IPS-20b (cell line): ENCODE measurements at regions not wholly inside any gene's neighbourhood (a gene's known extent, or its start where the extent isn't known, plus 50 kb on each side); places are given as distances from the start of the nearest gene placed in this dataset.

ENCODE experiments used
- H3K27ac ChIP-seq: one replicate; pipeline ENCODE4 v1.5.1; 2013; ENCODE audit warnings: low read length
- H3K27me3 ChIP-seq: 2 replicates; pipeline ENCODE4 v1.6.1; 2013; ENCODE audit warnings: mild to moderate bottlenecking, low read length, inconsistent platforms; ENCODE audit not compliant: insufficient read depth
- H3K36me3 ChIP-seq: 2 replicates; pipeline ENCODE4 v1.6.1; 2013; ENCODE audit warnings: low read depth, mild to moderate bottlenecking, inconsistent platforms, low read length, moderate library complexity; ENCODE audit not compliant: insufficient read depth
- H3K4me1 ChIP-seq: 2 replicates; pipeline ENCODE4 v1.6.1; 2013; ENCODE audit warnings: mild to moderate bottlenecking, control low read depth, inconsistent platforms, low read length, moderate library complexity; ENCODE audit not compliant: insufficient read depth
- H3K4me3 ChIP-seq: 2 replicates; pipeline ENCODE4 v1.5.1; 2013; ENCODE audit warnings: mild to moderate bottlenecking, low read length, inconsistent platforms
- H3K9ac ChIP-seq: 2 replicates; pipeline ENCODE4 v1.6.1; 2013; ENCODE audit warnings: low read depth, mild to moderate bottlenecking, inconsistent platforms, low read length, moderate library complexity
- H3K9me3 ChIP-seq: 2 replicates; pipeline ENCODE4 v1.6.1; 2013; ENCODE audit warnings: mild to moderate bottlenecking, low read depth, low read length, inconsistent platforms; ENCODE audit not compliant: insufficient read depth

DNA sequence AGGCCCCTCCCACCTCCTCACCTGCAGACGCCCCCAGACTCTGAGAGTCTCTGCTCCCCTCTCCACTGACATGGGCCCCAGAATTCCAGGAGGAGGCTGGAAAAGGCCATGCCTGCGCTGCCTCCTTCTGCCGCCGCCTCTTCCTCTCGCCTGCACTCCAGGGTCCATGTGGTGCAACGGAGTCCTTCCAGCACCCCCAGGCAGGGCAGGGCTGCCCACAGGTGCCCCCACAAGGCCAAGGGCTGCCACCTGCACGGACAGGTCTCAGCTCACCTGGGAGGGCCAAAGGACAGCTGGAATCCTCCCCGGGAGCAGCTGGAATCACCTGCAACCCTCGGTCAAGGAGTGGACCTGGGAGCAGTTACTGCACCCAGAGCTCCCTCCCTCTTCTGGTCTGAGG, 194.9 kb downstream of the RBFOX3 start:
- Histone ChIP-seq H3K4me1 (0 out of 2 replicates have a peak, but pooled peaks cover 4% of the 10 kb centered on the region), H3K9ac (no peak overlapping the region), H3K27ac (no peak overlapping the region), H3K4me3 (no peak overlapping the region), H3K27me3 (0 out of 2 replicates have a peak, but pooled peaks cover 5% of the 10 kb centered on the region), H3K36me3 (no peaks in the 10 kb centered on the region), H3K9me3 (no peaks in the 10 kb centered on the region)

DNA sequence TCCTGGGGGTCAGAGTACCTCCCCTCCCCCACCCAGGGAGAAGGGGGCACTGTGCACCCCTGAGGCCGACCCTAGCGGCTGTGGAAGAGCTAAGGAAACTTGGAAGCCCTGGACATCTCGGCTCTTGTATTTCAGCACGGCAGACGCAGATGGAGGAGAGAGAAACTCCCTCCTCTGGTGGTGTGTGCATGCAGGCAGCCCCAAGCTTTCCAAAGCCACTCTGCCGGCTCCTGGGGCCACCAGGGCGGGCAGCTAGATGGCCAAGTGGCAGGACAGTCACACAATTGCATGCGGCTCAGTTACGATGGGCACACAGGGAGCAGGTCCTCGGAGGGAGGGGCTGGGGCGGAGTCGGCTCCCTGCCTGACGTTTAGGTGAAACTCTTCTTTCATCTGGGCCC, 195.5 kb downstream of the RBFOX3 start:
- H3K27me3 ChIP-seq: 0 out of 2 replicates have a peak, but pooled peaks cover 5% of the 10 kb centered on the region
- no peak overlapping the region for H3K27ac ChIP-seq
- 0 out of 2 replicates have a peak, but pooled peaks cover 1% of the 10 kb centered on the region for H3K4me1 ChIP-seq
- no peak overlapping the region for H3K4me3 ChIP-seq
- no peaks in the 10 kb centered on the region for H3K9me3 ChIP-seq
- H3K36me3 ChIP-seq: no peaks in the 10 kb centered on the region
- no peak overlapping the region for H3K9ac ChIP-seq

GRCh38 chr17:79414793-79415211, 196.0 kb downstream of the RBFOX3 start:
- no peak overlapping the region for H3K9ac ChIP-seq
- 0 out of 2 replicates have a peak, but pooled peaks cover 5% of the 10 kb centered on the region for H3K27me3 ChIP-seq
- H3K27ac ChIP-seq: no peak overlapping the region
- no peak overlapping the region for H3K4me3 ChIP-seq
- H3K36me3 ChIP-seq: no peaks in the 10 kb centered on the region
- no peaks in the 10 kb centered on the region for H3K9me3 ChIP-seq
- no peaks in the 10 kb centered on the region for H3K4me1 ChIP-seq

DNA sequence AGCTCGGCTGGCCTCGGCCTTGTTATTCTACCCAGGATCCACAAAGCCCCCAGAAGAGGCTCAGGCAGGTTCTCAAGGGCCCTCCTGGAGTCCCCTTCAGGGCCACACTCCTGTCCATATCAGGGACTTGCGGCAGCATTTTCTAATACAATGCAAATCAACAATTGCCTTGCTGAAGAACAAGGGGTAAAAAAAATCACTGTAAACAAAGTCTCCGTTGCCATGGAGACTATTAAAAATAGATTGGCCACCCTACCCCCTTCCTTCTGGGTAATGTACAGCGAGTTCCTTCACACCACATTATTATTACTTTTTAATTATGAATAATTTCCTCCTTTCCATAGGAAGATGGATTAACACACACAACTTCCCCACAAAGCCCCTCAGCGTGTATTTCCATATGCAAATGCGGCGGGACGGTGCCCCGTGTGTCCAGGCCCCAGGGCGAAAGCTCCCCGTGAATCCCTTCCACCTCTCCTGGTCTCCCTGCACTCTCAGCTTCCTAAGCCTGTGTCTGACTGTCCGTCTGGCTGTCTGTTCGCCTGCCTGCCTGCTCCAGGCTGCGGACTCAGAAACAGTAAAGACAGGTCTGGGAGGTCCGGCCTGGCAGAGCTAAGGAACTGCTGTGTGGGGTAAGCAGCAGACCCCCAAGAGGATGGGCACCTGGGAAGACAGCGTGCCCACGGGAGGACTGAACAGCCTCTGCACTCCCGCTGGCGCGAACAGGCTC, 196.6 kb downstream of the RBFOX3 start:
- Histone ChIP-seq H3K4me3 (no peak overlapping the region), H3K4me1 (no peaks in the 10 kb centered on the region), H3K36me3 (no peaks in the 10 kb centered on the region), H3K9me3 (no peaks in the 10 kb centered on the region), H3K9ac (no peak overlapping the region), H3K27ac (no peak overlapping the region), H3K27me3 (0 out of 2 replicates have a peak, but pooled peaks cover 5% of the 10 kb centered on the region)

- Histone ChIP-seq H3K36me3 (no peaks in the 10 kb centered on the region), H3K4me3 (no peak overlapping the region), H3K4me1 (no peaks in the 10 kb centered on the region), H3K27ac (no peak overlapping the region), H3K9ac (no peak overlapping the region), H3K27me3 (0 out of 2 replicates have a peak, but pooled peaks cover 4% of the 10 kb centered on the region), H3K9me3 (no peaks in the 10 kb centered on the region)
These were observed 197.2 kb downstream of the RBFOX3 start for GRCh38 chr17:79413611-79414010.

- H3K4me3 ChIP-seq: no peak overlapping the region
- H3K9ac ChIP-seq: no peak overlapping the region
- H3K27ac ChIP-seq: no peak overlapping the region
- H3K9me3 ChIP-seq: no peaks in the 10 kb centered on the region
- no peaks in the 10 kb centered on the region for H3K36me3 ChIP-seq
- H3K4me1 ChIP-seq: no peaks in the 10 kb centered on the region
- H3K27me3 ChIP-seq: no peaks in the 10 kb centered on the region; the same call in 1 of the 2 replicates
These were observed 197.9 kb downstream of the RBFOX3 start for GRCh38 chr17:79412886-79413390.

- H3K27me3 ChIP-seq: no peaks in the 10 kb centered on the region; the same call in 1 of the 2 replicates
- H3K36me3 ChIP-seq: no peaks in the 10 kb centered on the region
- H3K9ac ChIP-seq: no peak overlapping the region
- H3K4me3 ChIP-seq: no peak overlapping the region
- H3K4me1 ChIP-seq: no peaks in the 10 kb centered on the region
- H3K27ac ChIP-seq: no peak overlapping the region
- no peaks in the 10 kb centered on the region for H3K9me3 ChIP-seq
These were observed 198.7 kb downstream of the RBFOX3 start for GRCh38 chr17:79412110-79412509.

DNA sequence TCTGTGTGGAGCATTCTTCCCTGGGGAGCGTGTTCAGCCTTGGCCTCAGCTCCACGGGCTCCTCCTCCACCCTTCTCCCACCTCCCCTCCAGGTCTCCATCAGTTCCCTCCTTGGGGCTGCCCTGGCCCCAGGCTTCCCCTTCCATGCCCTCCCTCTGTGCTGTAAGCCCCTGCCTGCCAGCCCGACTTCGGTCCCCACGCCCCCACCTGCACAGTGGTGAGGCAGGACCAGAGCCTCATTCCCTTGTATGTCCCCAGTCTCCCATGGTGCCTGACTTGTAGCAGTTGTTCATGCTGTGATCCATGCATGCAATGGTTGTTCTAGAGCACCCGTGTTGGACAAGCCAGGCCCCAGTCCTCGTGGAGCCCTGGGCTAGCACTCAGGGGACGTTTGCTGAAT, 199.4 kb downstream of the RBFOX3 start:
- Histone ChIP-seq H3K27me3 (no peaks in the 10 kb centered on the region; the same call in 1 of the 2 replicates), H3K9me3 (no peaks in the 10 kb centered on the region), H3K4me1 (no peaks in the 10 kb centered on the region), H3K9ac (no peak overlapping the region), H3K27ac (no peak overlapping the region), H3K4me3 (no peak overlapping the region), H3K36me3 (no peaks in the 10 kb centered on the region)

DNA sequence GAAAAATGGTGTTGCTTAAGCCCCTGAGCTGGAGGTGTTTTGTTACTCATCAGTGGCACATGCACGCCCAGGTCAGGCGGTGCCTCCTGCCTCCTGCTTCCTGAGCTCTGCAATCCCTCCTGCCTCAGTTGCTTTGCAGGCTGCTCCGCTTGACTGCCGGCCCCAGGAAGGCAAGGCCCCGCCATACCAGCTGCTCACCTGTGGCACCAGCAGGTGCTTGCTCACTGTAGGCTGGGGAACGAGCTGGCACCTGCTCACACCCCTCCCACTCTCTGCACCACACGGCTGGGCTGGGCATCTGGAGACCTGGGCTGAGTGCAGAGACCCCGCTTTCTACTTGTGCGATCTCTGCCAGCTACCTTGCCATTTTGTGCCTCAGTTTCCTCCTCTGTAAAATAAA, 200.2 kb downstream of the RBFOX3 start:
- Histone ChIP-seq H3K27ac (no peak overlapping the region), H3K9me3 (no peaks in the 10 kb centered on the region), H3K4me3 (no peak overlapping the region), H3K27me3 (no peaks in the 10 kb centered on the region; the same call in 1 of the 2 replicates), H3K36me3 (no peaks in the 10 kb centered on the region), H3K9ac (no peak overlapping the region), H3K4me1 (no peaks in the 10 kb centered on the region)

GRCh38 chr17:79408251-79408650, 202.6 kb downstream of the RBFOX3 start:
- Histone ChIP-seq H3K36me3 (no peaks in the 10 kb centered on the region), H3K4me3 (no peak overlapping the region), H3K9me3 (no peaks in the 10 kb centered on the region), H3K9ac (no peak overlapping the region), H3K27ac (no peak overlapping the region), H3K27me3 (peaks cover under 1% of the 10 kb centered on the region; the same call in 1 of the 2 replicates), H3K4me1 (no peaks in the 10 kb centered on the region)

- Histone ChIP-seq H3K36me3 (no peaks in the 10 kb centered on the region), H3K9ac (no peak overlapping the region), H3K9me3 (no peaks in the 10 kb centered on the region), H3K27me3 (peaks cover 9% of the 10 kb centered on the region), H3K4me1 (no peaks in the 10 kb centered on the region), H3K27ac (no peak overlapping the region), H3K4me3 (no peak overlapping the region)
These were observed 203.5 kb downstream of the RBFOX3 start for GRCh38 chr17:79407385-79407784.

GRCh38 chr17:79406316-79406715, 204.5 kb downstream of the RBFOX3 start:
- Histone ChIP-seq H3K4me1 (no peaks in the 10 kb centered on the region), H3K9me3 (no peaks in the 10 kb centered on the region), H3K27ac (no peak overlapping the region), H3K4me3 (no peak overlapping the region), H3K36me3 (no peaks in the 10 kb centered on the region), H3K27me3 (peaks cover 20% of the 10 kb centered on the region), H3K9ac (no peak overlapping the region)
